SK-N-SH (cell line): ENCODE measurements at regions not wholly inside any gene's neighbourhood (a gene's known extent, or its start where the extent isn't known, plus 50 kb on each side); places are given as distances from the start of the nearest gene placed in this dataset.

Experiments used
- CTCF ChIP-seq: fragments of 200-600 bp; sonication (generic); IDR thresholded peaks from 2 replicates; pipeline ENCODE4 v1.6.1; 2017; ENCODE audit warnings: antibody characterized with exemption, mild to moderate bottlenecking, moderate library complexity
- EP300 ChIP-seq, 2 experiments: IDR thresholded peaks; 2 replicates each; pipeline versions ENCODE4 v1.4.0 to v1.6.1; 2012; ENCODE audit warnings: borderline replicate concordance in 1 of 2, low read depth in 1 of 2, low read length in 1 of 2
- EZH2phosphoT487 ChIP-seq: fragments of 200-600 bp; sonication (generic); IDR thresholded peaks from 2 replicates; pipeline ENCODE4 v1.6.1; 2017; ENCODE audit warnings: low read depth, mixed run types, mild to moderate bottlenecking, antibody characterized with exemption, moderate library complexity, borderline replicate concordance
- GABPA ChIP-seq: IDR thresholded peaks from 2 replicates; pipeline ENCODE4 v1.4.0; 2012; ENCODE audit warnings: low read depth, mild to moderate bottlenecking
- GATA2 ChIP-seq: sonication (generic); formaldehyde crosslinking; IDR thresholded peaks from 2 replicates; pipeline ENCODE4 v1.5.0; 2020; ENCODE audit warnings: mild to moderate bottlenecking, missing genetic modification reagents
- IRF3 ChIP-seq: fragments of 150-350 bp; IDR thresholded peaks from 2 replicates; pipeline ENCODE4 v1.6.1; 2016; ENCODE audit warnings: mild to moderate bottlenecking, low read depth, low read length
- JUND ChIP-seq: IDR thresholded peaks from 2 replicates; pipeline ENCODE4 v1.4.0; 2012
- MXI1 ChIP-seq: IDR thresholded peaks from 2 replicates; pipeline ENCODE4 v1.6.1; 2012; ENCODE audit warnings: mild to moderate bottlenecking, low read depth, low read length, improper control_type of control experiment
- POLR2AphosphoS5 ChIP-seq: IDR thresholded peaks from 2 replicates; pipeline ENCODE4 v1.6.1; 2012; ENCODE audit warnings: low read depth, low read length
- RCOR1 ChIP-seq: fragments of 150-350 bp; IDR thresholded peaks from 2 replicates; pipeline ENCODE4 v1.6.1; 2017; ENCODE audit warnings: antibody characterized with exemption, low read length
- REST ChIP-seq: IDR thresholded peaks from 2 replicates; pipeline ENCODE4 v1.6.1; 2012; ENCODE audit warnings: mild to moderate bottlenecking, low read depth, low read length, moderate library complexity
- YY1 ChIP-seq: IDR thresholded peaks from 2 replicates; pipeline ENCODE4 v1.4.0; 2012; ENCODE audit warnings: low read depth, mild to moderate bottlenecking

GRCh38 chr7:37601321-37601720, 82.2 kb upstream of the GPR141 start:
- TF ChIP-seq CTCF = no peak
- no peak for TF ChIP-seq REST
- TF ChIP-seq POLR2AphosphoS5 = no peak
- no peak for TF ChIP-seq IRF3
- no peak for TF ChIP-seq EZH2phosphoT487
- TF ChIP-seq GATA2 (CRISPR knock-in tag) = no peak
- TF ChIP-seq MXI1 = no peak
- TF ChIP-seq EP300 (IDR thresholded peaks at IDR 0.05; ENCODE audit: borderline replicate concordance in 1 of 2, low read depth in 1 of 2, low read length in 1 of 2) = no peak
- TF ChIP-seq JUND = no peak
- TF ChIP-seq GABPA = no peak
- TF ChIP-seq YY1 = no peak
- no peak for TF ChIP-seq RCOR1
